ENCODE measurements at regions not wholly inside any gene's neighbourhood (a gene's known extent, or its start where the extent isn't known, plus 50 kb on each side); places are given as distances from the start of the nearest gene placed in this dataset.

- no peak for TF ChIP-seq CTCF (IDR thresholded peaks at IDR 0.05)
- no peak for TF ChIP-seq POLR2A (IDR thresholded peaks at IDR 0.05)
- no peak for TF ChIP-seq EP300 (IDR thresholded peaks at IDR 0.05)
- no peak for TF ChIP-seq POLR2AphosphoS5 (IDR thresholded peaks at IDR 0.05)
These were observed 123.4 kb upstream of the SEMA3D start for GRCh38 chr7:85310301-85310700.
